ENCODE measurements at regions not wholly inside any gene's neighbourhood (a gene's known extent, or its start where the extent isn't known, plus 50 kb on each side); places are given as distances from the start of the nearest gene placed in this dataset.

DNA sequence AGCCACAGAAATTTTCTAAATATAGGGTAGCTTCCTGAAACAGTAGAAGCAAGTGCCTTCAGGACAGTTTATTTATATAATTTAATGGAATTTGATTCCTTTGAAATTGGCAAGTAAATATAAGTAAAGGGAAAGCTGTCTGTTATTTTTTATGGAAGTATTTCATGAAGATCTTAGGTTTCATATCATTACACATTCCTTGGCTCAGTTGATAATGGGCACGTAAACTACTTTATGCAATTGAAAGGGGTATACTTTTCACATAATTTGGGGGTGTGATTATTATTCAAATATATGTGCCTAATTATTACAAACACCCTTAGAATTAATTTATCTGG lies 71.1 kb upstream of the RAP1B start:
- TF ChIP-seq POLR2AphosphoS5 (IDR thresholded peaks at IDR 0.05): no peak
- TF ChIP-seq POLR2A (IDR thresholded peaks at IDR 0.05): no peak
- TF ChIP-seq CTCF (IDR thresholded peaks at IDR 0.05 in 8 of 11, conservative IDR thresholded peaks at IDR 0.05 in 3 of 11): no peak
